MM.1S (cell line): ENCODE measurements at regions not wholly inside any gene's neighbourhood (a gene's known extent, or its start where the extent isn't known, plus 50 kb on each side); places are given as distances from the start of the nearest gene placed in this dataset.

Experiments
- DNase-seq: peaks from one replicate; pipeline ENCODE4 v3.0.0-alpha.2; 2015
- H2AFZ ChIP-seq: fragments of 300-600 bp; sonication (generic); 2 replicates; pipeline ENCODE4 v1.6.0; 2016; ENCODE audit warnings: antibody characterized with exemption, low read length
- H3F3A ChIP-seq: fragments of 300-600 bp; sonication (generic); 2 replicates; pipeline ENCODE4 v1.6.1; 2016; ENCODE audit warnings: mild to moderate bottlenecking, antibody characterized with exemption, low read length, moderate library complexity, mixed read lengths; ENCODE audit not compliant: insufficient read depth
- H3K27ac ChIP-seq: fragments of 300-600 bp; sonication (generic); 2 replicates; pipeline ENCODE4 v1.5.1; 2016; ENCODE audit warnings: mild to moderate bottlenecking, low read length
- H3K27me3 ChIP-seq: fragments of 300-600 bp; sonication (generic); replicated peaks from 2 replicates; pipeline ENCODE4 v1.6.0; 2016; ENCODE audit warnings: low read length; ENCODE audit not compliant: insufficient read depth
- H3K36me3 ChIP-seq: fragments of 300-600 bp; sonication (generic); replicated peaks from 2 replicates; pipeline ENCODE4 v1.6.1; 2016; ENCODE audit warnings: mild to moderate bottlenecking, low read length, mixed read lengths; ENCODE audit not compliant: insufficient read depth
- H3K4me1 ChIP-seq: fragments of 300-600 bp; sonication (generic); 2 replicates; pipeline ENCODE4 v1.6.1; 2016; ENCODE audit warnings: low read length, mixed read lengths
- H3K4me2 ChIP-seq: fragments of 300-600 bp; sonication (generic); 2 replicates; pipeline ENCODE4 v1.6.0; 2016; ENCODE audit warnings: low read depth, low read length
- H3K4me3 ChIP-seq: fragments of 300-600 bp; sonication (generic); 2 replicates; pipeline ENCODE4 v1.5.1; 2016; ENCODE audit warnings: low read length, mixed read lengths
- H3K79me2 ChIP-seq: fragments of 300-600 bp; sonication (generic); 2 replicates; pipeline ENCODE4 v1.6.1; 2016; ENCODE audit warnings: mixed run types, low read length, mixed read lengths
- H3K9ac ChIP-seq: fragments of 300-600 bp; sonication (generic); 2 replicates; pipeline ENCODE4 v1.6.1; 2016; ENCODE audit warnings: low read length, mixed read lengths
- H3K9me2 ChIP-seq: fragments of 300-600 bp; sonication (generic); replicated peaks from 2 replicates; pipeline ENCODE4 v1.6.1; 2016; ENCODE audit warnings: mild to moderate bottlenecking, low read length, mixed read lengths; ENCODE audit not compliant: insufficient read depth
- H3K9me3 ChIP-seq: fragments of 300-600 bp; sonication (generic); replicated peaks from 2 replicates; pipeline ENCODE4 v1.6.1; 2016; ENCODE audit warnings: mild to moderate bottlenecking, low read length, mixed read lengths; ENCODE audit not compliant: insufficient read depth
- H4K20me1 ChIP-seq: fragments of 300-600 bp; sonication (generic); 2 replicates; pipeline ENCODE4 v1.6.1; 2016; ENCODE audit warnings: mild to moderate bottlenecking, low read length, moderate library complexity, mixed read lengths; ENCODE audit not compliant: insufficient read depth
- CTCF ChIP-seq: fragments of 300-600 bp; sonication (generic); IDR thresholded peaks from 2 replicates; pipeline ENCODE4 v1.5.1; 2016; ENCODE audit warnings: antibody characterized with exemption, low read length, mixed read lengths
- EZH2 ChIP-seq: fragments of 300-600 bp; sonication (generic); optimal IDR thresholded peaks from 2 replicates; pipeline ENCODE3; 2017; ENCODE audit warnings: low read depth, mild to moderate bottlenecking, antibody characterized with exemption, low read length, mixed read lengths
- EZH2phosphoT487 ChIP-seq: fragments of 300-600 bp; sonication (generic); IDR thresholded peaks from 2 replicates; pipeline ENCODE4 v1.6.1; 2018; ENCODE audit warnings: antibody characterized with exemption, low read length

GRCh38 chr3:181329024-181329423, 339.5 kb upstream of the DNAJC19 start:
- no peaks in the 10 kb centered on the region for H3K9me2 ChIP-seq
- no peaks in the 10 kb centered on the region for H3K4me1 ChIP-seq
- no peak for DNase-seq

GRCh38 chr3:181328346-181328745, 338.8 kb upstream of the DNAJC19 start:
- Histone ChIP-seq H2AFZ (no peak overlapping the region), H3F3A (no peaks in the 10 kb centered on the region), H3K4me1 (no peaks in the 10 kb centered on the region), H4K20me1 (no peaks in the 10 kb centered on the region), H3K9me2 (no peaks in the 10 kb centered on the region), H3K9me3 (no peaks in the 10 kb centered on the region), H3K36me3 (no peaks in the 10 kb centered on the region), H3K79me2 (no peaks in the 10 kb centered on the region), H3K4me3 (no peak overlapping the region), H3K9ac (no peak overlapping the region), H3K27ac (no peak overlapping the region), H3K4me2 (no peak overlapping the region), H3K27me3 (no peaks in the 10 kb centered on the region)
- no peak for DNase-seq
- no peak for TF ChIP-seq CTCF
- TF ChIP-seq EZH2phosphoT487, result no peak
- TF ChIP-seq EZH2, result no peak

More at GRCh38 chr3:181329024-181329423, 339.5 kb upstream of the DNAJC19 start:
- Histone ChIP-seq H3K9me3 (no peaks in the 10 kb centered on the region), H3K27ac (no peak overlapping the region), H3K4me3 (no peak overlapping the region), H3K36me3 (no peaks in the 10 kb centered on the region), H4K20me1 (no peaks in the 10 kb centered on the region), H2AFZ (no peak overlapping the region), H3K9ac (no peak overlapping the region), H3F3A (no peaks in the 10 kb centered on the region), H3K79me2 (no peaks in the 10 kb centered on the region), H3K4me2 (no peak overlapping the region), H3K27me3 (no peaks in the 10 kb centered on the region)
- TF ChIP-seq CTCF (no peak), EZH2 (no peak), EZH2phosphoT487 (no peak)

- no peak overlapping the region for H2AFZ ChIP-seq
- no peak overlapping the region for H3K9ac ChIP-seq
Measured at GRCh38 chr3:181327349-181327748, 337.8 kb upstream of the DNAJC19 start.

More at GRCh38 chr3:181327349-181327748, 337.8 kb upstream of the DNAJC19 start:
- Histone ChIP-seq H3K9me2 (no peaks in the 10 kb centered on the region), H3K36me3 (no peaks in the 10 kb centered on the region), H3K4me3 (no peak overlapping the region), H4K20me1 (no peaks in the 10 kb centered on the region), H3K79me2 (no peaks in the 10 kb centered on the region), H3K27ac (no peak overlapping the region), H3F3A (no peaks in the 10 kb centered on the region), H3K9me3 (no peaks in the 10 kb centered on the region), H3K4me1 (no peaks in the 10 kb centered on the region), H3K27me3 (no peaks in the 10 kb centered on the region), H3K4me2 (no peak overlapping the region)
- no peak for TF ChIP-seq EZH2
- no peak for TF ChIP-seq EZH2phosphoT487
- no peak for TF ChIP-seq CTCF
- DNase-seq, result no peak
